HG02610 (cell line): ENCODE measurements at regions not wholly inside any gene's neighbourhood (a gene's known extent, or its start where the extent isn't known, plus 50 kb on each side); places are given as distances from the start of the nearest gene placed in this dataset.
"Not testable (repeated sequence)": the region's sequence is repeated elsewhere in the genome, so short reads cannot be mapped to it uniquely, and the experiment has no call there.

Source experiments
- ATAC-seq: cut with Tn5 transposase; IDR thresholded peaks from one replicate; pipeline ENCODE4 v1.9.1; 2021; ENCODE audit warnings: mild to moderate bottlenecking, moderate library complexity; ENCODE audit not compliant: unreplicated experiment

DNA sequence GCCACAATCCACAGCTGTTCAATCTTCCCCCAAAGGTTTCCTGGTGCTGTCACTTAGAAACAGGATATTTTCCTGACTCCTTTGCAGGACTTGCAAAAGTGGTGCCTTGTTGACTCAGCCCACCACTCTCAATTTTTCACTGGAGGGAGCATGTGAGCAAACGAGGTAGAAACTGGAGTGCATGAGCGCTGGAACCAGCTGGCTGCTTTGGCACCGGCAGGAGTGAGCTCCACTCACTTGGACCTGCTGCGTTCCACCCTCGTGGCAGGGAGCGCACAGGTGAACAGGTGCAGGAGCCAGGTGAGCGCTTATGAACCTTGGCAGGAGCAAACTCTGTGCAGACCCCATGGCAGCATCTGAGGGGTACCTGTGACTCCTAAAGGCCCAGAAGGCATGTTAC lies 364.1 kb upstream of the RORB start:
- no peak for ATAC-seq

DNA sequence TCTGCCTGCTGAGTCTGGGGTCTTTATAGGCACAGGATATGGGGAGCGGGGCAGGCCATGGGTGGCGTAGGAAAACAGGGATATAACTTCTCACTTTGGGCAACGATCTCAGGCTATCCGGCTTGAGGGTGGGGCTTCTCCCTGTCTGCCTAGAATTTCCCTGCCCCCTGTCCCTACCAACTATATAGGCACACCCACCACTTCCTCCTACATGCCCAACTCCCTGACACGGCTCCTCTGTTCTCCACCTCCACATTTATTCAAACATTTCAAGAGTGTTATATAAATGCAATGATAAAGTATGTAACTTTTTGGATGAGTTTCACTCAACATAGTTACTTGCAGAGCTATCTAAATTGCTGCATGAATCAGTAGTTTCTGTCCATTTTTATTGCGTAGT lies 363.2 kb upstream of the RORB start:
- no peak for ATAC-seq

DNA sequence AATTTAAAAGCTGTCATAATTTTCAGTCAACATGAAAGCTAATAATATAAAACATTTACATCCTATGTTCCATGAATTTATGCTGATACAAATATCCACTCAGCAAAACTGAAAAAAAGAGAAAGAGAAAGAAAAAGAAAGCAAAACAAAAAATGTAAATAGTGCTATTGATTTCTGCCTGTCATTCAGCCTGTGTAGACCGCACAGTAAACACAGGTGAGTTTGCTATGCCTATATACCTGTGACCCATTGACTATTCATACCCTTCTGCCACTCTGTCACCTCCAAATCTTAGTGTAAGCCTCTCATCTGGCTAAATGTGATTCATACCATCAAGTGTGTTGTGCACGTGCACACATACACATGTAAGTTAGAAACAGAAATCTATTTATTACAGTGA lies 359.0 kb upstream of the RORB start:
- ATAC-seq: no peak

DNA sequence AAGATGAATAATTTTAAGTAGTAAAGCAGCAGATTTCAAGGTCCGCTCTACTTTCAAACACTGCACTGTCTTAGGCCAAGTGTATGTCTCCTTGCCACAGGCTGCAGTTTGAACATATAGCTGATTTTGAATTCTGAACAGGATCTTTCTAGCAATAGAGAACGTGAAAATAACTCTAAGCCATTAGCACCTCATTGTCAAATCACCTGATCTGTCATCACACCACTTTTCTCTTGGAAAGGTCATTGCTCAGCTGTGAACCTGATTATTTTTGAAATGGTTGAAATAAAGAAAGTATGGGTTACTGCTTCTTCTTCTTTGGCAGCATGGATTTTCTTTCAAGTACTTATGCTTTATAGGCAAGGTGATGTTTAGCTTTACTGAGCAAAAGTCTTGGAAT lies 357.0 kb upstream of the RORB start:
- no peak for ATAC-seq

DNA sequence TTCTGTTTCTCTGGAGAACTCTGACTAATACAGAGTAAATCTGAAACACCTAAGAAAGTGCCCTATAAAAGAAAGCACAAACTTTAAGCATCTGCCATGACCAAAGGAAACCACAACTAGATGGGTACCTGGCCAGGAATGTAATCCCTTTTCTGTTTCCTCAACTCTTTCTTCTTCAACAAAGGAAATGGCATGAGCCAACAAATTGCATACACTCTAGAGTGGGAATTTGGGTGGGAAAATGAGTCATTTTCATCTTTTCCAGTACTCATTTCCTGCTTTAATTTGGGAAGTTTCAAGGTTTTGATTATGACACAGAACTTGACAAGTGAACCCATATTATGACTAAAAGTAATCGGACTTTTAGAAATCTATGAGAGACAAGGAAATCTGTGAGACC lies 349.2 kb upstream of the RORB start:
- ATAC-seq: no peak

DNA sequence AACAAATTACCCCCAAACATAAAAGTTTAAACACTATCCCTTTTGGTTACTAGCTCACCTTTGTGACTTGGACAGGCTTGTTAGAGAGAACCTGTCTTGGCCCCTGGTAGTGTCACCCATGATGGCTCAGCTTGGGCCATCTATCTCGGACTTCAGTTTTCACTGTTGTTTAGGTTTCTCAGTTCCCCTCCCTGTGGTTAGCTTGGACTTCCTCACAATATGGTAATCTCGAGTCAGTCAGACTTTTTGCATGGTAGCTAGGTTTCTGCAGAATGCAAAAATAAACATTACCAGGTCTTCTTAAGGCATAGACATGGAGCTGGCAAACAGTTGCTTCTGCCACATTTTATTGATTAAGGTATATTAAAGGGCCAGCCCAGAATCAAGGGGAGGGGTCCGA lies 324.3 kb upstream of the RORB start:
- ATAC-seq: peak; percentile 99

DNA sequence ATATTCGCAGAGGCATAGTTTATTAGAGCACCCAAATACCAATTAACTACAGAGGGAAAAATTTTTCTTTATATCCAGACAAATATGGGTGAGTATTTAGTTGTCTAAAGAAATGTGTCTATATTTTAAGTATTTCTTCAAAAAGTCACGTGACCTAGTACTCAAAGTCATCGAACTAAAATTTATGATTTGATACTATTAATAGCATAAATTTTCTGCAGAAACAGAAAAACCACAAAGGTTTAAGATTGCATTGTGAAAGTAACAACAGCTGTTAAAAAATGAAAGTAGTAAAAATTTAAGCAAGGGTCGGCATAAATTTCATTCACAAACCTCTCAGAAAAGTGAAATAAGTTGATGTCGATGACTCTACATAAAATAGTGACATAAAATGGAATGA lies 323.9 kb upstream of the RORB start:
- no peak for ATAC-seq

DNA sequence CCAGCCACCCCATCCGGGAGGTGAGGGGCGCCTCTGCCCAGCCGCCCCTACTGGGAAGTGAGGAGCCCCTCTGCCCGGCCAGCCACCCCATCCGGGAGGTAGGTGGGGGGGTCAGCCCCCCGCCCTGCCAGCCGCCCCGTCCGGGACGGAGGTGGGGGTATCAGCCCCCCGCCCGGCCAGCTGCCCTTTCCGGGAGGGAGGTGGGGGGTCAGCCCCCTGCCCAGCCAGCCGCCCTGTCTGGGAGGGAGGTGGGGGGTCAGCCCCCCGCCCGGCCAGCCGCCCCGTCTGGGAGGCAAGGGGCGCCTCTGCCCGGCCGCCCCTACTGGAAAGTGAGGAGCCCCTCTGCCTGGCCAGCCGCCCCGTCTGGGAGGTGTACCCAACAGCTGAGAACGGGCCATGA lies 299.4 kb upstream of the RORB start:
- not testable (repeated sequence) for ATAC-seq

DNA sequence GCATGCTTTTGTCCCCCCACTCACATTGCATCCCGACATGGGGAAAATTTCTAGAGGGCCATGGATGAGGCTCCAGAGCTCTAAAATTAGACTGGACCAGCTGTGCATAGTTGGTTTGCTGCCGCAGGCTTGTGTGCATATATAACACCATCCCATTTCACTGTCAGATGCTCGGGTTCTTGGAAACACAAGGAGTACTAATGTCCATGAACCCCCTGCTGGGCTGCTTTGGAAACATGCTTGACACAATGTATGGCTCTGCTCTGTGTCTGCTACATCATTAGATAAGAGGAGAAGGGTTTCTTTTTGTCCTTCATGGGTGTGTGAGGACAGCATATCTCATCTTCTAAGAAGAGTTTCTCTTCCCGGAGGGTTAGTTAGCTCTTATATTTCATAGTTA lies 292.1 kb upstream of the RORB start:
- no peak for ATAC-seq

DNA sequence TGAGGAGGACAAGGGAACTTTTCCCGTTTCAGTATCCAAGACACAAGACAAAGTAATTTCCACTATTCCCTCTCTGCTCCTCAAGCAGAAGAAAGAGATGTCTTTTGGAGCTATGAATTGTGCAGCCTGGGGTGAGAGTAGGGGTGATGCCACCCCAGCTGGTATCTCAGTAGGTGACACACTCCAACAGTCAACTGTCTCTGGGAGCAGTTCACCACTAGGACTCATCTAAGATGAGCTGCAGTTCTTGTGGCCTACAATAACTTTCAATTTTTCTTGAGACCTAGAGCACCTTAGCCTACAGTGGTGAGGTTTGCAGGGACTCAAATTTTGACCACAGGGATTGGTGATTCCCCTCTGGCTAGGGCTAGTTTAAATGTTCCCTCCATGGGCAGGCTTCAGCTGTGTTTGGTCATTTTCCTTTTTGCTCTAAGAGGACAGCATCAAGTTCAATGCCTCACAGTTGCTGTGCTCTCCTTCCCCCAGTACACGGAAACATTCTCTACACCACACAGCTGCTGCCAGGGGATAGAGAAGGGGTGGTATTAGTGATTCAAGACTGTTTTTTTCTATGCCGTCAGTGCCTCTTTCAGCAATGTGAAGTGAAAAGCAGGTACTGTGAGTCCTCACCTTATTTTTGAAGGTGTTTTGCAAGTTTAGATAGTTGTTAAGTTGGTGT lies 278.6 kb upstream of the RORB start:
- no peak for ATAC-seq

DNA sequence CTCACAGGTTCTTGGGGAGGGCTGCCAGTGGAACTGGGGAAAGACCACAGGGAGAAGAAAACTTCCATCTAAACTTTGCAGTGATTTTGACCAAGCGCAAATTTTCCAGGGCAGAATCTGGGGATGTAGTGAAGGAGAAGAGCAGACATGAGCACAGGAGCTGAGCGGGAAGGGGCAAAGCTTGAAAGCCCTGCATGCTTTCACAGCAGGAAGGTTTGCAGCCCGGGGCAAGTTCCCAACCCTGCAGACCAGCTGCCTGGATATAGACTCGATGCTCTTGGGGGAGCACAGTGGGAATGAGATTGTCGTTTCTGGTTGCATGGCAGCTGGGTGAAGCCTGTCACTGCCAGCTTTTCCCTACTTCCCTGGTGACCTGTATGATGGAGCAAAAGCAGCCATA lies 276.8 kb upstream of the RORB start:
- ATAC-seq: no peak

DNA sequence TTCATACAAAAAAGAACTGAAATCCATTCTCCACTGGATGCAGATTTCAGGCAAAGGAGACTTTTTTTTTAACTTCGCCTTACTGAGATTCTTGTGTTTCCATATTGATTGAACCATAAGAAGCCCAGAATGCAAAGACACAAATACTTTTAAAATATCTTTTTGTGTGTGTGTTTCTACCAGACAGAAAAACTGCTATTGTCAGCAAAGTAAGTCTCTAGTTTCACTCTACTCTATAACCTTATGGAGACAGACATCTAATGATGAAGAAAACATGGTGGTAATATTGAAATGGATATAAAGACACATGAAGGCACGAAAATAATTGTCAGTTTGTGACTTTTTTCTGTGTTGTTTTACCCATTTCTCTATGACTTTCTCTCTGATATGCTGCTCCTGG lies 260.3 kb upstream of the RORB start:
- ATAC-seq: no peak

DNA sequence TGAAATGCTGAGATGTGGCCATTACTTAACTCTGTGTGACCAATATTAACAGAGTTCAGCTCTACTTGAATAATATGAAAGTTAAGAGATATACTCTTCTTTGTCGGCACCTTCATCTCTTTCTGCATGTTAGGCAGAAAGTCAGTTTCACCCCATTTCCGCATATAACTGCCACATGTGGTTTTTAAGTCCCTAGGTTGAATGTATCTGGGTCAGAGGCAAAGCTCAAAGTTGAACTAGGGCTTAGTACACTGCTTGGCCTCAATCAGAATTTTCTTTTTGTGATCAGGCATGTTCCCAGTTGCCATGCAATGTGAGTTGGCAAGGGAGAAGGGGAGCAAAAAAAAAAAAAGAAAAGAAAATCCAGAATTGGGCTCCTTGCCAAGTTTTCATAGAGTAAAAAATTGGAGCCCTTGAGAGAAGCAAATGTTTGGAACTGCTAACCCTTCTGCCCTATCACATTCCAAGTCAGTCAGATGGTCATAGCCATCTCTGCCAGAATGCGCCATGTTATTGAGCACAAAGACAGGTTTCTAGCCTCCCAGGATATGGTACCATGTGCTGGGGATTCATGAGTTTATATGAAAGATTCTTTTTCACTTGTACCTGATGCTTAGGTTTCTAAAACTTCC lies 251.2 kb upstream of the RORB start:
- no peak for ATAC-seq

DNA sequence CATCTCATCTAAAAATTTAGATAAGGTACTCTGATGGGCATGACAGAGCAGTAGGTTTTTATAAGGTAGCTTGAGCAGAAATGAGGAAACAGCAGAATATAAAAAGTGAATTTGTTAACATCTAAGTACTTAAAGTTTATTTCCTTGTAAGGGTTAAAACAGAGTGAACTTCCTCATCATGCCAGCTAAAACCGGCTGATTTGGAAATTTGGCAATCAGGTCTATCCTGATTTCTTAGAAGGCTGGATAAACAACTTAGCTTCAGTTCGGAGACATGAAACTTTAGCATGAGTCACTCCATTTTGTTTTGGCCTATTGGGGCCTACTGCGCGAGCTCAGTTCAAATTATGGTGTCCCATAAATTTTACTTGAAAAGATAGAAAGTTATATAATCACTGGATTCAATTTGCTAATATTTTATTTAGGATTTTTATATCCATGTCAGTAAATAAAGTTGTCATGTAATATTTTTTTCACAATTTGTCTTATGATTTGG lies 241.6 kb upstream of the RORB start:
- ATAC-seq: no peak

DNA sequence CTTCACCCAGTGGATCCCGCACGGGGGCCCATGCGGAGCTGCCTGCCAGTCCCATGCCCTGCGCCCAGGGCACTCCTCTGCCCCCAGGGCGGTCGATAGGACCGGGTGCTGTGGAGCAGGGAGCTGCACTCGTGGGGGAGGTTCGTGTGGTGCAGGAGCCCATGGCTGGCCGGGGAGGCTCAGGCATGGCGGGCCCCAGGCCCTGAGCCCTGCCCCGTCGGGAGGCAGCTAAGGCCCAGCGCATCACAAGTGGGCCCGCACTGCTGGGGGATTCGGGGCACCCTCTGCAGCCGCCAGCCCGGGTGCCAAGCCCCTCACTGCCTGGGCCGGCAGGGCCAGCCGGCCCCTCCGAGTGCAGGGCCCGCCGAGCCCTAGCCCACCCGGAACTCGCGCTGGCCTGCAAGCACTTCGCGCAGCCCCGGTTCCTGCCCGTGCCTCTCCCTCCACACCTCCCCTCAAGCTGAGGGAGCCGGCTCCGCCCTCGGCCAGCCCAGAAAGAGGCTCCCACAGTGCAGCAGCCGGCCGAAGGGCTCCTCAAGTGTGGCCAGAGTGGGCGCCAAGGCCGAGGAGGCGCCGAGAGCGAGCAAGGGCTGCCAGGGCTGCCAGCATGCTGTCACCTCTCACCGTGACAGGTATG lies 221.1 kb upstream of the RORB start:
- no peak for ATAC-seq

DNA sequence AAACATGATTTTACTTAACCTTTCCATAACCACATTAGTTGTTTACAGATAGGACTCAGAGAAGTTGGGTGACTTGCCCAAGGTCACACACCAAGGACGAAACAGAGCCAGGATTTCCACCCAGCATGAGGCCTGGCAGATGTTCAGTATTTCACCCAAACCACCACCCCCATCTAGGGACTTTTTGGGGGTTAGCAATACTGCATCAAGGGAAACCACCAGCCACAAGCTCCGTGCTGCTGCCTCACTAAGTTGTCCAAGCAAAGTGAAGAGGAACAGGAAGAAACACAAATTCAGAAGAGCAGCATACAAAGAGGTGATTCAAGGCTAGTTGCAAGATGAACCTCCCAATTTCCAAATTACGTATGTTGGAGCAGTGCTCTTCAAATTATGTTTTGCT lies 219.6 kb upstream of the RORB start:
- peak; percentile 99 for ATAC-seq

DNA sequence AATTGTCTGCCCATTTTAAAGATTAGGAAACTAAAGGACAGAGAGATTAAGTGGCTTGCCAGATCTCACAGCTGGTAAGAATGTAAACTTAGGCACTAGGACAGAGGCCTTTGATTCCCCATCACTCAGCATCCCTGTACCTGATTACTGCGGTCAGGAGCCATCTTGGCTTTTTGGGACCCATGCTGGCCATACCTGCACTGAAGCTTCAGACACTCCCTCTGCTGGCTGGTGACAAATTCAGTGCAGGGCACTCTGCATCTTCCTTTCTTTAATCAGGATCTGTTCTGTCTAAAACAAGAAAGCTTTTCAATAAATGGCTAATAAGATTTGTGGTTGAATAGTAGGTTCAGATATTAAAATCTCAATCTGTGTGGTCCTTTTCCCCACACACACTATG lies 215.5 kb upstream of the RORB start:
- no peak for ATAC-seq

DNA sequence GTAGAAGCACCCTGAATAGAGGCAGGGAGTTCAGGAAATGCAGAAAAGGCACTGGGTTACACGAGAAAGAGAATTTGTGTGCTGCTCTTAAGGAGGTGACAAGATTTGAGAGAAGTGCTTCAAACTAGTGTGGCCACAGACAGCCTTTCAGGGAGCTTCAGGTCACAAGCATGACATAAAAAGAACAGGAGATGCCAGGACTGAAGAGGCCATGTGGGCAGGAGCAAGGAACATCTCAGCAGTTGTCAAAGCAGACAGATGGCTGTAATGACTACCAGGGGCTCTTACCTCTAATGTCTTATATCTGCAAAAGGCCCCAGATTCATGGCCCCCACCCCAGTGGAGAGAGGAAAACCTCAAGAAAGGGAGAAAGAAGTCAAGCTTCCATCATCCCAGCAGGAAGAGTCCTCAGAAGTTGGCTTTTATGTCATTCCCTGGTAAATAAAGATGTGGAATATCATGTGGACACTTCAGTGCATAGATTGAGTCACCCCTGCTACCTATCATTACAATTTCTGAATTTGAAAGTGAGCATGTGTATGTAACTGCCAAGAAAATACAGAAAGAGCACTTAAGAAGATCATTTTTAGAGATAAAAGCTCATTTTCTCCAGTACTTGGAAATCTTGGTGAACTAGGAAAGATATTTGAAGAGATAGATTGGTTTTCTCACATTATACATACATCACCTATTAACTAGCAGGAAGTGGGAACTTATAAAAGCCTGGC lies 214.4 kb upstream of the RORB start:
- no peak for ATAC-seq

DNA sequence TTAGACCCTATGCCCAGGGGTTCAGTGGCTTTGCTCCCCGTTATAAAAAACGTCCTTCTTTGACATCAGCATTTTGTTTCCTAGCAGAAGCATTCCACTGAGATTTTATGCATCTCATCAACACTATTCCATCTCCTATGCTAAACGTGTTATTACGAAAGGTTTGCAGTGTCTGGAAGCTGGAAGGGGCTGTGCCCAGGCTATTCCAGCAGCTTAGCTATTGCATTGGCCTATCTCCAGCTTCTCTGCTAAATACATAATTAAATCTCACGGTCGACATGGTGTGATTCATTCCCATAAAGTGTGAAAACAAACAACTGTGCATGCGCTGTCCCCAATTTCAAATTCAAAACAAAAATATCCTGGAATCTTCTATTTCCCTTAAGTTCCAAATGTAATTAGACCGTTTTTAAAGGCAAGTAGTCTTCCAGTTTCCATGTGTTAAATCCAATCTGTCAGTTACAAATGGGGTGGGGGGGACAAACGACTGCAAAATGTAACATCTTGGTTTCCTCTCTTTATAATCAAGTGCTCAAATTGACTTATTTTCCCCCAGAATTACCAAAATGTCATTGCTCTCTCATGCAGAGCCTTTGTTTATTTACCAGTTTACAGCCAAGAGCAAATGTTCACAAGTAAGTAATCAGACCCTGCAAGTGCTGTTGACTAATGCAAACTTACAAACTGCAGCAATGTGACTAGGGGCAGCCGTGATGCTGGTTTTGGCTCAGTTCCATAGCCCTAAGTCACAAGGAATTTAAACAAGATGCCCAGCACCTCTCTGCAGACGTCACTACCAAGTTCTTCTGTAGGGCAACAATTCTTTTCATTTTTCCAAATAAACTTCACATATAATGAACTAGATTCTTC lies 212.3 kb upstream of the RORB start:
- no peak for ATAC-seq

DNA sequence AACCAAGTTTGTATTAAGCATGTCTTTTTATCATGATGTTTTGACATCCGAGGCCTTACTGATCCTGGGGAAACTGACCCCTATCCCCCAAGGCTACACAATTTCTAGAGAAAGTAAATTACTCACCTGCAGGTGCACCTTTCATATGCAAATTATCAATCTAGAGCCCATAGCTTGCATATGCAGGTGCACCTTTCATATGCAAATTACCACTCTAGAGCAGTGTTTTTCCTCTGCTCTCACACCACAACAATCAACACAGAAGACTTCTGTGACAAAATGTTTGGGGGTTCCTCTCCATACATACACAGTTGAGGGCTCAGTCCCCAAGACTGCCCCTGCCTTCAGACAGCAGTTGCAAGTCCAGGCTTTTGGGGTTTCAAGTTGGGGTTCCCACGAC lies 203.7 kb upstream of the RORB start:
- no peak for ATAC-seq

DNA sequence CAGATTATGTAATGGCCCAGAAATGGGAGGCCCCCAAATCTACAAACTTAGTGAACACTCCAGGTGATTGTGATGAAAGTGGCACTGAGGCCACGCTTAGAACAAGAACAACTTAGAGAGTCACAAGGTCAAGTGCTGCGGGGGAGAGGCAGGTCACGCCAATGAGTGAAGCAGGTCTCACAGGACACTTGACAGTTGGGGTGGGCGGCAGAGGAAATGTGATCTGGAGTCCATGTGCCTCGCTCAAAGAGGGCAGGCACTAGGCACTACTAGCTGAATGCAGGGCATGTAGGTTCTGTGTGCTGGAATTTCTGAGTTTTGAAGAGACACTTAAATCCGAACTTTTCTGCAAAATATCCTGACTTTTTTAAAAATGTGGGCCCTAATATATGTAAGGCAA lies 193.2 kb upstream of the RORB start:
- ATAC-seq: no peak
